ENCODE measurements at regions not wholly inside any gene's neighbourhood (a gene's known extent, or its start where the extent isn't known, plus 50 kb on each side); places are given as distances from the start of the nearest gene placed in this dataset.

DNA sequence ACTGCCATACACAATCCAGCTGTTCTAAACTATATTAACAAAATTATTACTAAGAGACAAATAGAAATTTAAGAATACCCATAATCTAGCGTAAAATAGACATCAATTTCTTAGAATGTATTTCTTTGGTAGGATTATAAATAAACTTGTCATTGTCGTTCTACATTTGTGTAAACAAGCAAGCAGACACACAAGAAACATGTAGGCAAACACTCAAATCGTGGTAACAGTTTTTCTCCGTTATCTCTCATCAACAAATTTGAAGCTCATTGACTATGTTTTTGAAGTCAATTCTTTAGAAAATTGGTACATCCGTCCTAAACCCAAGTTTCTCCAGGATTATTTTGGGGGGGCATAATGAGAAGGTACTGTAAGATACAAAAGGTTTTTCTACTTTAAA is 832.2 kb downstream of the DTWD2 start:
- TF ChIP-seq EP300 (IDR thresholded peaks at IDR 0.05; ENCODE audit: borderline replicate concordance in 1 of 2, control insufficient read depth in 1 of 2, low read depth in 2 of 2, low read length in 2 of 2) (no peak), NFIC (IDR thresholded peaks at IDR 0.05; ENCODE audit: low read depth, low read length) (no peak), POLR2AphosphoS5 (IDR thresholded peaks at IDR 0.05; ENCODE audit: low read length) (no peak), ATF7 (IDR thresholded peaks at IDR 0.05; ENCODE audit: low read depth) (no peak), POLR2A (IDR thresholded peaks at IDR 0.05; ENCODE audit: low read depth, low read length) (no peak), CBX3 (IDR thresholded peaks at IDR 0.05; ENCODE audit: borderline replicate concordance, low read depth) (no peak), EZH2 (IDR thresholded peaks at IDR 0.05; ENCODE audit: borderline replicate concordance, control insufficient read depth, low read depth, low read length) (no peak), BHLHE40 (IDR thresholded peaks at IDR 0.05; ENCODE audit: borderline replicate concordance in 1 of 2, low read depth in 2 of 2, low read length in 1 of 2) (no peak), NFYB (IDR thresholded peaks at IDR 0.05; ENCODE audit: insufficient read depth, low read depth, low read length) (no peak), ZBED1 (IDR thresholded peaks at IDR 0.05; ENCODE audit: borderline replicate concordance) (no peak)
- TF ChIP-seq, protein P1, sequence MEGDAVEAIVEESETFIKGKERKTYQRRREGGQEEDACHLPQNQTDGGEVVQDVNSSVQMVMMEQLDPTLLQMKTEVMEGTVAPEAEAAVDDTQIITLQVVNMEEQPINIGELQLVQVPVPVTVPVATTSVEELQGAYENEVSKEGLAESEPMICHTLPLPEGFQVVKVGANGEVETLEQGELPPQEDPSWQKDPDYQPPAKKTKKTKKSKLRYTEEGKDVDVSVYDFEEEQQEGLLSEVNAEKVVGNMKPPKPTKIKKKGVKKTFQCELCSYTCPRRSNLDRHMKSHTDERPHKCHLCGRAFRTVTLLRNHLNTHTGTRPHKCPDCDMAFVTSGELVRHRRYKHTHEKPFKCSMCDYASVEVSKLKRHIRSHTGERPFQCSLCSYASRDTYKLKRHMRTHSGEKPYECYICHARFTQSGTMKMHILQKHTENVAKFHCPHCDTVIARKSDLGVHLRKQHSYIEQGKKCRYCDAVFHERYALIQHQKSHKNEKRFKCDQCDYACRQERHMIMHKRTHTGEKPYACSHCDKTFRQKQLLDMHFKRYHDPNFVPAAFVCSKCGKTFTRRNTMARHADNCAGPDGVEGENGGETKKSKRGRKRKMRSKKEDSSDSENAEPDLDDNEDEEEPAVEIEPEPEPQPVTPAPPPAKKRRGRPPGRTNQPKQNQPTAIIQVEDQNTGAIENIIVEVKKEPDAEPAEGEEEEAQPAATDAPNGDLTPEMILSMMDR (IDR thresholded peaks at IDR 0.05 in 2 of 3, conservative IDR thresholded peaks at IDR 0.05 in 1 of 3; ENCODE audit: control insufficient read depth in 2 of 3, extremely low read depth in 1 of 3, insufficient read depth in 1 of 3, low read depth in 3 of 3, low read length in 3 of 3): no peak
- TF ChIP-seq, protein P2, sequence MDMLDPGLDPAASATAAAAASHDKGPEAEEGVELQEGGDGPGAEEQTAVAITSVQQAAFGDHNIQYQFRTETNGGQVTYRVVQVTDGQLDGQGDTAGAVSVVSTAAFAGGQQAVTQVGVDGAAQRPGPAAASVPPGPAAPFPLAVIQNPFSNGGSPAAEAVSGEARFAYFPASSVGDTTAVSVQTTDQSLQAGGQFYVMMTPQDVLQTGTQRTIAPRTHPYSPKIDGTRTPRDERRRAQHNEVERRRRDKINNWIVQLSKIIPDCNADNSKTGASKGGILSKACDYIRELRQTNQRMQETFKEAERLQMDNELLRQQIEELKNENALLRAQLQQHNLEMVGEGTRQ (IDR thresholded peaks at IDR 0.05; ENCODE audit: borderline replicate concordance, low read depth, low read length): no peak
- TF ChIP-seq, protein P3, sequence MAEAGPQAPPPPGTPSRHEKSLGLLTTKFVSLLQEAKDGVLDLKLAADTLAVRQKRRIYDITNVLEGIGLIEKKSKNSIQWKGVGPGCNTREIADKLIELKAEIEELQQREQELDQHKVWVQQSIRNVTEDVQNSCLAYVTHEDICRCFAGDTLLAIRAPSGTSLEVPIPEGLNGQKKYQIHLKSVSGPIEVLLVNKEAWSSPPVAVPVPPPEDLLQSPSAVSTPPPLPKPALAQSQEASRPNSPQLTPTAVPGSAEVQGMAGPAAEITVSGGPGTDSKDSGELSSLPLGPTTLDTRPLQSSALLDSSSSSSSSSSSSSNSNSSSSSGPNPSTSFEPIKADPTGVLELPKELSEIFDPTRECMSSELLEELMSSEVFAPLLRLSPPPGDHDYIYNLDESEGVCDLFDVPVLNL (IDR thresholded peaks at IDR 0.05; ENCODE audit: low read depth, low read length): no peak

Data from GM12878 (cell line).